Right lobe of liver (tissue), 6 donors: ENCODE measurements at regions not wholly inside any gene's neighbourhood (a gene's known extent, or its start where the extent isn't known, plus 50 kb on each side); places are given as distances from the start of the nearest gene placed in this dataset.

ENCODE experiments used
- ATAC-seq, 4 donors: fragments of 200-7000 bp; cut with Tn5 transposase; one replicate each; pipeline ENCODE4 v1.9.1; 2020; ENCODE audit warnings: mild to moderate bottlenecking in 4 of 4, moderate library complexity in 4 of 4
- DNase-seq, 3 donors: peaks; one replicate each; pipeline ENCODE4 v3.0.0-alpha.2; 2020
- H3K27ac ChIP-seq, 3 donors: fragments of 200-600 bp; one replicate each; pipeline ENCODE4 v1.8.0; 2022
- H3K27me3 ChIP-seq, 2 donors: fragments of 200-600 bp; one replicate each; pipeline ENCODE4 v1.8.0; 2022
- H3K36me3 ChIP-seq, 4 donors: fragments of 200-600 bp; sonication (generic) in 1 of 4; one replicate each; pipeline versions ENCODE4 v1.5.1 to v1.8.0; 2017 to 2022; ENCODE audit warnings: control low read depth in 1 of 4
- H3K4me1 ChIP-seq, 4 donors: fragments of 200-600 bp; sonication (generic) in 1 of 4; one replicate each; pipeline versions ENCODE4 v1.5.1 to v1.8.0; 2017 to 2022; ENCODE audit warnings: control low read depth in 1 of 4
- H3K4me3 ChIP-seq, 3 donors: fragments of 200-600 bp; one replicate each; pipeline ENCODE4 v1.8.0; 2022
- H3K9me3 ChIP-seq, 4 donors: fragments of 200-600 bp; sonication (generic) in 1 of 4; one replicate each; pipeline versions ENCODE4 v1.5.1 to v1.8.0; 2017 to 2022; ENCODE audit warnings: control low read depth in 1 of 4
- CTCF ChIP-seq, 4 donors: fragments of 200-600 bp in 3 of 4; fragments of 450-650 bp in 1 of 4; IDR thresholded peaks; one replicate each; pipeline versions ENCODE4 v1.5.1 to v1.8.0; 2016 to 2022; ENCODE audit warnings: antibody characterized with exemption in 4 of 4, mild to moderate bottlenecking in 2 of 4
- POLR2A ChIP-seq: fragments of 450-650 bp; IDR thresholded peaks from one replicate; pipeline ENCODE4 v1.6.1; 2017; ENCODE audit warnings: antibody characterized with exemption, mild to moderate bottlenecking
- WGBS: methylation state at CpG from one replicate; pipeline ENCODE4 v1.1.6; 2018; ENCODE audit warnings: low coverage, low lambda C conversion rate; ENCODE audit not compliant: insufficient coverage; ENCODE audit errors: missing lambda C conversion rate; 5-methylcytosine and 5-hydroxymethylcytosine counted together
- intact Hi-C, 2 donors: fragments of 100-400 bp; cut with DNase I; formaldehyde crosslinking; loops; one replicate each; pipeline versions ENCODE4 v1.11.2 to v1.14.1; 2022
- donor health status: DM: no; HTN: yes; CAD: no.
- donor health status: DM: no; HTN: no; CAD: no.
- donor health status: DM: no; HTN: no; CAD: no.
- donor health status: DM: no; HTN: yes; CAD: no.
- donor health status: DM: no; HTN: yes; CAD: no.

GRCh38 chr1:209037064-209037463 lies 546.5 kb upstream of the CAMK1G start:
- H3K4me1 ChIP-seq, result no peaks in the 10 kb centered on the region
- no peak overlapping the region for H3K27ac ChIP-seq
- ATAC-seq, result no peak
- no peak for DNase-seq
- H3K4me3 ChIP-seq, result no peak overlapping the region
- H3K9me3 ChIP-seq, result no peaks in the 10 kb centered on the region
- WGBS, result 81% methylated on average over 1 of the region's 1 CpG
- no peak for TF ChIP-seq POLR2A
- no peak for TF ChIP-seq CTCF (IDR thresholded peaks at IDR 0.05)
- intact Hi-C loops, result no loop called here
- H3K36me3 ChIP-seq, result no peaks in the 10 kb centered on the region
- H3K27me3 ChIP-seq, result no peaks in the 10 kb centered on the region

- no peaks in the 10 kb centered on the region for H3K9me3 ChIP-seq
- no peak for ATAC-seq
- no peak overlapping the region for H3K27ac ChIP-seq
- no peaks in the 10 kb centered on the region for H3K27me3 ChIP-seq
- no peaks in the 10 kb centered on the region for H3K4me1 ChIP-seq
- H3K36me3 ChIP-seq, result no peaks in the 10 kb centered on the region
- H3K4me3 ChIP-seq, result no peak overlapping the region
- DNase-seq, result no peak
- TF ChIP-seq CTCF (IDR thresholded peaks at IDR 0.05) (no peak), POLR2A (no peak)
- WGBS, result 70% methylated on average over 2 of the region's 2 CpGs
- intact Hi-C loops, result no loop called here
Measured at GRCh38 chr1:209038316-209038715, 545.2 kb upstream of the CAMK1G start.

DNA sequence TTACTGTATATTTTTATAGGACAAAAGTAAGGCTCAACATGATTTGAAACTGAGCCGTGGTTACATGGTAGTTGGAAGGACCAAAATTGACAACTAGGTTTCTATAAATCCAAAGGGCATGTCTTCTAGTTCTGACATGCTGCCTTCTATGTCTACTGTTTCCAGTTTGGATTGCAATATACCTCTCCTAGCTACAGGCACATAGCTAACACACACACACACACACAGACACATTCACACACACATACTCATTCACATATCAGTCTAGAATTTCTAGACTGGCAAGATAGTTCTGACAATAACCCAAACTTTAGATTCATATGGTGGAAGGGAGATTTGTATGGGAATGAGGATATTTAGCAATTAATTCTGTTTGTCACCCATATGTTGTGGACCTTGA lies 544.8 kb upstream of the CAMK1G start:
- H3K9me3 ChIP-seq, result no peaks in the 10 kb centered on the region
- WGBS, result 90% methylated on average over 1 of the region's 1 CpG
- intact Hi-C loops, result no loop called here
- DNase-seq (no peak), ATAC-seq (no peak)
- no peaks in the 10 kb centered on the region for H3K4me1 ChIP-seq
- H3K27me3 ChIP-seq, result no peaks in the 10 kb centered on the region
- TF ChIP-seq POLR2A (no peak), CTCF (IDR thresholded peaks at IDR 0.05) (no peak)
- H3K36me3 ChIP-seq, result no peaks in the 10 kb centered on the region
- H3K4me3 ChIP-seq, result no peak overlapping the region
- no peak overlapping the region for H3K27ac ChIP-seq

- ATAC-seq, result no peak
Measured at GRCh38 chr1:209040351-209040750, 543.2 kb upstream of the CAMK1G start.

More at GRCh38 chr1:209040351-209040750, 543.2 kb upstream of the CAMK1G start:
- Histone ChIP-seq H3K9me3 (no peaks in the 10 kb centered on the region), H3K27me3 (no peaks in the 10 kb centered on the region), H3K4me1 (no peaks in the 10 kb centered on the region), H3K36me3 (no peaks in the 10 kb centered on the region), H3K27ac (no peak overlapping the region), H3K4me3 (no peak overlapping the region)
- TF ChIP-seq POLR2A, result no peak
- no peak for TF ChIP-seq CTCF (IDR thresholded peaks at IDR 0.05)
- 80% methylated on average over 3 of the region's 3 CpGs for WGBS
- intact Hi-C loops, result no loop called here
- no peak for DNase-seq
